AG09309 (cell line): ENCODE measurements at regions not wholly inside any gene's neighbourhood (a gene's known extent, or its start where the extent isn't known, plus 50 kb on each side); places are given as distances from the start of the nearest gene placed in this dataset.

Experiments used
- DNase-seq: peaks from one replicate; pipeline ENCODE4 v3.0.0-alpha.2; 2010; ENCODE audit warnings: low read depth
- H3K4me3 ChIP-seq: 2 replicates; pipeline ENCODE4 v1.5.1; 2011; ENCODE audit warnings: mild to moderate bottlenecking, low read depth, low read length, moderate library complexity; ENCODE audit not compliant: control insufficient read depth
- CTCF ChIP-seq: IDR thresholded peaks from 2 replicates; pipeline ENCODE4 v1.5.1; 2011; ENCODE audit warnings: mild to moderate bottlenecking, low read depth, low read length, inconsistent platforms; ENCODE audit not compliant: insufficient read depth, control insufficient read depth; ENCODE audit errors: missing control alignments

- TF ChIP-seq CTCF: no peak
- H3K4me3 ChIP-seq: no peak overlapping the region
- DNase-seq: no peak
These were observed 191.6 kb downstream of the HUNK start for GRCh38 chr21:32064281-32064910.

GRCh38 chr21:32062591-32063227 lies 189.9 kb downstream of the HUNK start:
- H3K4me3 ChIP-seq: no peak overlapping the region
- no peak for TF ChIP-seq CTCF
- no peak for DNase-seq

GRCh38 chr21:32061729-32062128 lies 188.9 kb downstream of the HUNK start:
- no peak for TF ChIP-seq CTCF
- DNase-seq: no peak
- H3K4me3 ChIP-seq: no peak overlapping the region

GRCh38 chr21:32056791-32057190 lies 184.0 kb downstream of the HUNK start:
- no peak for DNase-seq
- no peak overlapping the region for H3K4me3 ChIP-seq
- TF ChIP-seq CTCF: no peak

- DNase-seq: no peak
- no peak overlapping the region for H3K4me3 ChIP-seq
- no peak for TF ChIP-seq CTCF
These were observed 182.5 kb downstream of the HUNK start for GRCh38 chr21:32055305-32055704.
